Muscle layer of duodenum (tissue), 2 donors: ENCODE measurements at regions not wholly inside any gene's neighbourhood (a gene's known extent, or its start where the extent isn't known, plus 50 kb on each side); places are given as distances from the start of the nearest gene placed in this dataset.
"Not testable (repeated sequence)": the region's sequence is repeated elsewhere in the genome, so short reads cannot be mapped to it uniquely, and the experiment has no call there.

Source experiments
- H3K27ac ChIP-seq: one replicate; pipeline ENCODE4 v1.7.0; 2013; ENCODE audit warnings: mild to moderate bottlenecking, low read length
- H3K27me3 ChIP-seq: one replicate; pipeline ENCODE4 v1.7.0; 2013; ENCODE audit warnings: low read depth, mild to moderate bottlenecking, control low read depth, low read length
- H3K36me3 ChIP-seq, 2 donors: one replicate each; pipeline ENCODE4 v1.7.0; 2013; ENCODE audit warnings: low read length in 2 of 2, control low read depth in 1 of 2, mild to moderate bottlenecking in 1 of 2; ENCODE audit not compliant: insufficient read depth in 2 of 2, control insufficient read depth in 1 of 2
- H3K4me1 ChIP-seq, 2 donors: one replicate each; pipeline ENCODE4 v1.7.0; 2013; ENCODE audit warnings: low read length in 2 of 2, mild to moderate bottlenecking in 2 of 2, control low read depth in 1 of 2, moderate library complexity in 1 of 2; ENCODE audit not compliant: insufficient read depth in 2 of 2, control insufficient read depth in 1 of 2
- H3K4me3 ChIP-seq, 2 donors: one replicate each; pipeline ENCODE4 v1.7.0; 2013; ENCODE audit warnings: low read length in 2 of 2, low read depth in 1 of 2, mild to moderate bottlenecking in 1 of 2
- H3K9me3 ChIP-seq, 2 donors: one replicate each; pipeline ENCODE4 v1.7.0; 2013; ENCODE audit warnings: low read length in 2 of 2, control low read depth in 1 of 2, mild to moderate bottlenecking in 1 of 2; ENCODE audit not compliant: control insufficient read depth in 1 of 2
- donor health status: healthy.

GRCh38 chr6:84831924-84832323, 67.5 kb upstream of the TBX18 start:
- H3K36me3 ChIP-seq = not testable (repeated sequence)

GRCh38 chr6:84825461-84825860, 61.1 kb upstream of the TBX18 start:
- Histone ChIP-seq H3K36me3 (no peaks in the 10 kb centered on the region), H3K9me3 (no peaks in the 10 kb centered on the region), H3K27me3 (no peaks in the 10 kb centered on the region), H3K4me3 (no peak overlapping the region), H3K4me1 (no peaks in the 10 kb centered on the region), H3K27ac (no peak overlapping the region)

More at GRCh38 chr6:84831924-84832323, 67.5 kb upstream of the TBX18 start:
- H3K9me3 ChIP-seq, H3K4me1 ChIP-seq, H3K27ac ChIP-seq, H3K27me3 ChIP-seq, H3K4me3 ChIP-seq: not testable (repeated sequence)

GRCh38 chr6:84821314-84821713, 56.9 kb upstream of the TBX18 start:
- H3K36me3 ChIP-seq, H3K4me1 ChIP-seq, H3K27me3 ChIP-seq, H3K4me3 ChIP-seq, H3K27ac ChIP-seq, H3K9me3 ChIP-seq: not testable (repeated sequence)

DNA sequence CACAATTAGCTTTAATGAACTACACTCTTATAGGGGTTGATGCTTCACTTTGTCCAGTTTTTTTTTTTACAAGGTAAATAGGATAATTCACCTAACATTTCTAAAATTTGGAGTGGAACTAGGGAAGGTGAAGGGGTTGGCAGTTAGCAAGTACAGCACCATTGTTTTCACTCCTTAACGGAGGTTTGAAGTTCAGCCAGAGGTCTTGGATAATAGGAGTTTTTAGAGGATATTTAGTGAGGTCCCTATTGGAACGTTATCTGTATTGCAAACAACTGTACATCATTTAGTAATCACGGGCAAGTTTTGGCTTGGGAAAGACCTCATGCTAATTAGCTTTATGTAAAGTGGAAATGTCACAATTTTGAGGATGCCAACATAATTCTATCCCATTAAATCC, 52.3 kb upstream of the TBX18 start:
- H3K4me3 ChIP-seq = no peak overlapping the region
- no peaks in the 10 kb centered on the region for H3K36me3 ChIP-seq
- H3K27me3 ChIP-seq = no peaks in the 10 kb centered on the region
- H3K4me1 ChIP-seq = no peaks in the 10 kb centered on the region
- H3K9me3 ChIP-seq = no peaks in the 10 kb centered on the region
- no peak overlapping the region for H3K27ac ChIP-seq

GRCh38 chr6:84815896-84816735, 51.7 kb upstream of the TBX18 start:
- Histone ChIP-seq H3K27ac (no peak overlapping the region), H3K4me1 (no peaks in the 10 kb centered on the region), H3K27me3 (no peaks in the 10 kb centered on the region), H3K36me3 (no peaks in the 10 kb centered on the region), H3K4me3 (no peak overlapping the region), H3K9me3 (no peaks in the 10 kb centered on the region)
